ENCODE measurements at regions not wholly inside any gene's neighbourhood (a gene's known extent, or its start where the extent isn't known, plus 50 kb on each side); places are given as distances from the start of the nearest gene placed in this dataset.

DNA sequence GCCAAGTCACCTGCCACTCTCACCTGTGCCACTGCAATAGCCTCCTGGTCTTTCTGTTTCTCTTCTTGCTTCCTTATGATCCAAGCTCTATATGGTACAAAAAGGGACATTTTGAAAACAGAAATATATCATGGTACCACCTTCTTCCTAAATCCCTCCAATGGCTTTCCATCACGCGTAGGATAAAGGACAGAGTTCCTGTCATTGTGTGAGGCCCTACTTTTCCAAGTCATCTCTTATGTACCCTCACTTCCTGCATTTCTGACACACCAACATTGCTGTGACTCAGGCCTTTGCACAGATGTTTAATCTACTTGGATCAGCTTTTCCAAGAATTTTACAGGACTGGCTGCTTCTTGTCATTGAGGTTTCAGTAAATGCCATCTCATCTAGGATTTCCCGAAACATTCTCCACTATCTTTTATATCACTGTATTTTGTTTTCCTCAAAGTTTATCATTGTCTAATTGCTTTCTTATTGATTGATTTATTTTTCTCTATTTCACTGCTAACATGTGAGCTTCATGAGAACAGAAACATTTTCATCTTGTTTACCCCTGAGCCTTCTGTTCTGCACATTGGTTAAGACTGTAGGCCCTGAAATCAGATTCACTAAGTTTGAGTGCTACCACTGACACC, 426.1 kb upstream of the FANCL start:
- TF ChIP-seq TCF7L2 (IDR thresholded peaks at IDR 0.05; ENCODE audit: low read depth, low read length): no peak
- no peak for TF ChIP-seq REST (IDR thresholded peaks at IDR 0.05; ENCODE audit: insufficient read depth in 1 of 2, low read depth in 2 of 2, low read length in 1 of 2)
- TF ChIP-seq, protein P1, sequence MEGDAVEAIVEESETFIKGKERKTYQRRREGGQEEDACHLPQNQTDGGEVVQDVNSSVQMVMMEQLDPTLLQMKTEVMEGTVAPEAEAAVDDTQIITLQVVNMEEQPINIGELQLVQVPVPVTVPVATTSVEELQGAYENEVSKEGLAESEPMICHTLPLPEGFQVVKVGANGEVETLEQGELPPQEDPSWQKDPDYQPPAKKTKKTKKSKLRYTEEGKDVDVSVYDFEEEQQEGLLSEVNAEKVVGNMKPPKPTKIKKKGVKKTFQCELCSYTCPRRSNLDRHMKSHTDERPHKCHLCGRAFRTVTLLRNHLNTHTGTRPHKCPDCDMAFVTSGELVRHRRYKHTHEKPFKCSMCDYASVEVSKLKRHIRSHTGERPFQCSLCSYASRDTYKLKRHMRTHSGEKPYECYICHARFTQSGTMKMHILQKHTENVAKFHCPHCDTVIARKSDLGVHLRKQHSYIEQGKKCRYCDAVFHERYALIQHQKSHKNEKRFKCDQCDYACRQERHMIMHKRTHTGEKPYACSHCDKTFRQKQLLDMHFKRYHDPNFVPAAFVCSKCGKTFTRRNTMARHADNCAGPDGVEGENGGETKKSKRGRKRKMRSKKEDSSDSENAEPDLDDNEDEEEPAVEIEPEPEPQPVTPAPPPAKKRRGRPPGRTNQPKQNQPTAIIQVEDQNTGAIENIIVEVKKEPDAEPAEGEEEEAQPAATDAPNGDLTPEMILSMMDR (IDR thresholded peaks at IDR 0.05): no peak
- TF ChIP-seq SIN3A (IDR thresholded peaks at IDR 0.05; ENCODE audit: borderline replicate concordance, insufficient read depth, low read depth, low read length): no peak
- TF ChIP-seq POLR2AphosphoS5 (IDR thresholded peaks at IDR 0.05; ENCODE audit: low read depth, low read length): no peak
- no peaks in the 10 kb centered on the region for H3K27me3 ChIP-seq (ENCODE audit: control insufficient read depth, insufficient read depth, low read length)
- H3K9me3 ChIP-seq (ENCODE audit: control insufficient read depth, insufficient read depth, low read depth, low read length): no peaks in the 10 kb centered on the region
- no peaks in the 10 kb centered on the region for H3K36me3 ChIP-seq (ENCODE audit: control insufficient read depth, insufficient read depth, low read length)
- DNase-seq (ENCODE audit: low read depth, low spot score) (no peak), ATAC-seq (no peak)
- no TSS peak for BruUV-seq (replicated peaks)
- H3K4me1 ChIP-seq (ENCODE audit: control insufficient read depth, insufficient read depth, low read length): no peaks in the 10 kb centered on the region
- POLR2A ChIA-PET: no interaction called here
- CTCF ChIA-PET: no interaction called here
- in situ Hi-C loops (cut with HindIII; ENCODE audit: low pct_unique_long_range_greater_than_20kb, low sequenced_read_pairs): no loop called here
- H3K27ac ChIP-seq (ENCODE audit: low read length): no peak overlapping the region
- no peak overlapping the region for H3K4me3 ChIP-seq (ENCODE audit: low read depth in 2 of 2, low read length in 2 of 2)
- intact Hi-C loops (cut with micrococcal nuclease; ENCODE audit: unreplicated experiment): no loop called here

GRCh38 chr2:58666323-58666970, 425.3 kb upstream of the FANCL start:
- CTCF ChIA-PET: no interaction called here
- DNase-seq (ENCODE audit: low read depth, low spot score) (no peak), ATAC-seq (no peak)
- H3K4me3 ChIP-seq (ENCODE audit: low read depth in 2 of 2, low read length in 2 of 2): no peak overlapping the region
- H3K27me3 ChIP-seq (ENCODE audit: control insufficient read depth, insufficient read depth, low read length): no peaks in the 10 kb centered on the region
- intact Hi-C loops (cut with micrococcal nuclease; ENCODE audit: unreplicated experiment): no loop called here
- H3K27ac ChIP-seq (ENCODE audit: low read length): no peak overlapping the region
- no peak for TF ChIP-seq TCF7L2 (IDR thresholded peaks at IDR 0.05; ENCODE audit: low read depth, low read length)
- no peak for TF ChIP-seq POLR2AphosphoS5 (IDR thresholded peaks at IDR 0.05; ENCODE audit: low read depth, low read length)
- no peak for TF ChIP-seq SIN3A (IDR thresholded peaks at IDR 0.05; ENCODE audit: borderline replicate concordance, insufficient read depth, low read depth, low read length)
- TF ChIP-seq, protein P1 (IDR thresholded peaks at IDR 0.05): no peak
- no peak for TF ChIP-seq REST (IDR thresholded peaks at IDR 0.05; ENCODE audit: insufficient read depth in 1 of 2, low read depth in 2 of 2, low read length in 1 of 2)
- POLR2A ChIA-PET: no interaction called here
- no TSS peak for BruUV-seq (replicated peaks)
- in situ Hi-C loops (cut with HindIII; ENCODE audit: low pct_unique_long_range_greater_than_20kb, low sequenced_read_pairs): no loop called here
- no peaks in the 10 kb centered on the region for H3K4me1 ChIP-seq (ENCODE audit: control insufficient read depth, insufficient read depth, low read length)
- H3K36me3 ChIP-seq (ENCODE audit: control insufficient read depth, insufficient read depth, low read length): no peaks in the 10 kb centered on the region
- no peaks in the 10 kb centered on the region for H3K9me3 ChIP-seq (ENCODE audit: control insufficient read depth, insufficient read depth, low read depth, low read length)
